Activated naive CD8-positive, alpha-beta T cell treated with anti-CD3 and anti-CD28 coated beads, Interleukin-2, amount 10 ng/mL, durations not matched to agents 7 days and 5 days (primary cell): ENCODE measurements at regions not wholly inside any gene's neighbourhood (a gene's known extent, or its start where the extent isn't known, plus 50 kb on each side); places are given as distances from the start of the nearest gene placed in this dataset.
"Not testable (repeated sequence)": the region's sequence is repeated elsewhere in the genome, so short reads cannot be mapped to it uniquely, and the experiment has no call there.

ENCODE experiments used
- ATAC-seq: fragments of 150-1000 bp; cut with Tn5 transposase; one replicate; pipeline ENCODE4 v1.10.0; 2021; ENCODE audit warnings: low read depth, moderate library complexity
- POLR2A ChIA-PET: fragments of 350-600 bp; sonication (Branson Sonifier 250); formaldehyde crosslinking; loops from one replicate; lab custom pipeline; 2021; ENCODE audit warnings: antibody characterized with exemption; lab: Charles Lee
- DNase-seq: peaks from one replicate; pipeline ENCODE4 v3.0.0; 2021
- H3K27ac Mint-ChIP-seq: one replicate; pipeline ENCODE4 v1.8.0; 2022; ENCODE audit warnings: mild to moderate bottlenecking, mixed read lengths
- H3K27me3 Mint-ChIP-seq: one replicate; pipeline ENCODE4 v1.8.0; 2022; ENCODE audit warnings: mild to moderate bottlenecking, moderate library complexity, mixed read lengths
- H3K36me3 Mint-ChIP-seq: one replicate; pipeline ENCODE4 v1.8.0; 2021; ENCODE audit warnings: mild to moderate bottlenecking, mixed read lengths
- H3K4me1 Mint-ChIP-seq: one replicate; pipeline ENCODE4 v1.8.0; 2021; ENCODE audit warnings: mixed read lengths
- H3K4me3 Mint-ChIP-seq: one replicate; pipeline ENCODE4 v1.8.0; 2022; ENCODE audit warnings: mild to moderate bottlenecking, moderate library complexity, mixed read lengths
- H3K9me3 Mint-ChIP-seq: one replicate; pipeline ENCODE4 v1.8.0; 2021; ENCODE audit warnings: mixed read lengths

DNA sequence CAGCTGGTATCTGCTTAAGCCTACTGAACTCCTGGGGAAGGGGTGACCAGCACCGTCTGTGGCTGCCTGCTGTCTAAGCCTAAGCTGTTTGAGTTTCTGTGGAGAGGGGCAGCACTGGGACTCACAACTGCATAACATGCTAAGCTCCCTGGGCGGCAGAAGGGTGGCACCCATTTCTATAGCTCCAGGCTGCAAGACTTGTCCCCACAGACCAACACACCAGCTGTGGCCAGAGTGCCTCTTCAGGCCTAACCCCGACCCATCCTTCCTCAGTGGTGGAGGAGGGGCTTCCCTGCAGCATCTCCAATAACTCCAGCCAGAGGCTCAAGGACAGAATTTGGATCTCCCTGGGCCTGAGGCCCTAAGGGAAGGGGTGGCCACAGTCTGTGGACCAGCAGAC, 464.1 kb downstream of the SEMA3D start:
- H3K27ac Mint-ChIP-seq, result no peak overlapping the region
- H3K36me3 Mint-ChIP-seq, result no peaks in the 10 kb centered on the region
- DNase-seq, result no peak
- H3K27me3 Mint-ChIP-seq, result no peaks in the 10 kb centered on the region
- H3K4me1 Mint-ChIP-seq, result no peaks in the 10 kb centered on the region
- no peak overlapping the region for H3K4me3 Mint-ChIP-seq
- no peaks in the 10 kb centered on the region for H3K9me3 Mint-ChIP-seq
- ATAC-seq, result no peak
- POLR2A ChIA-PET, result no interaction called here

DNA sequence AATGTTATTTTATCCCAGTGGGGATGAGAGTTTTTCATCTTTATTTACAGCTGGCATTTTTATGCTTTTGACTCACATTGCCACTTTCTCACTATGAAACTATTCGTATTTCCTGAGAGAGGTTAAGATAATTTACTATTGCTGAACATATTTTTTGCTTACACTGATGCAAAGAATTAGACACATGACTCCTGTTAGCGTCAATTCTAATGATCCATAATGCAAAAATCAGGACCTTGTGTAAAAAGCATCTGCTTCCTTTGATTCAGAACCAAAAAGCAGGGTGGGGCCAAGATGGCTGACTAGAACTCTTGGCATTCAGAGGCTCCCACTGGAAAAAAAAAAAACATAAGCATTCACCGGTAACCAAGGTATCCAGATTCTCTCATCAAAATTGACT, 464.8 kb downstream of the SEMA3D start:
- no peaks in the 10 kb centered on the region for H3K4me1 Mint-ChIP-seq
- ATAC-seq, result no peak
- no peaks in the 10 kb centered on the region for H3K36me3 Mint-ChIP-seq
- H3K9me3 Mint-ChIP-seq, result no peaks in the 10 kb centered on the region
- POLR2A ChIA-PET, result no interaction called here
- H3K27me3 Mint-ChIP-seq, result no peaks in the 10 kb centered on the region
- DNase-seq, result no peak
- H3K4me3 Mint-ChIP-seq, result no peak overlapping the region
- no peak overlapping the region for H3K27ac Mint-ChIP-seq

DNA sequence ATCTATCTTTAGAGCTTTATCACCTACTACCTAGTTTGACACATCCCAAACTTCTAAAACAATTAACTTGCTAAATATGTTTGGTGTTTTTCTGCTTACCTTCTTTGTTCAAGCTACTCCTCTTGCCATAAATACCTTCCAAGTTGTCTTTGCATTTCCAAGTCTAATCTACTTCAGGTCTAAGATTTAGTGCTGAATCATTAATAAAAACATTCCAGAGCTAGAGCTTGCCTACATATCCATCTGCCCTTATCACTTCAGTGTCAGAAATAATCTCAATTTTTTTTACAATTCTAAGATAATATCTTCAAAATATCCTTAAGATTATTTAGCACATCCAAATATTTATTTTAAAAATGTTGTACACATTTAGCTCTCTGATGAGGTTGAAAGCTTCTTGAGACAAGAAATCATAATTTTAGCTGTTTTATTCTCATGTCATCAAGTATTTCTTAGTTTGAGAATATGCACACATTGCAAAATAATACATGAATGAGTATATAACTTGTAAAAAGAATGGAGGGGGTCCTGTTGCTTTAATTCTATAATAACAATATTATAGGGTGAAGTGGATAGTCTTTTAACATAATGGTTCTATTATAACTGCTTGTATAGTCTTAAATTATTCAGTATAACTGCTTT, 466.3 kb downstream of the SEMA3D start:
- no peak for DNase-seq
- Mint-ChIP-seq H3K36me3 (no peaks in the 10 kb centered on the region), H3K4me3 (no peak overlapping the region), H3K27me3 (no peaks in the 10 kb centered on the region), H3K27ac (no peak overlapping the region), H3K4me1 (no peaks in the 10 kb centered on the region), H3K9me3 (no peaks in the 10 kb centered on the region)
- ATAC-seq, result no peak
- POLR2A ChIA-PET, result no interaction called here

DNA sequence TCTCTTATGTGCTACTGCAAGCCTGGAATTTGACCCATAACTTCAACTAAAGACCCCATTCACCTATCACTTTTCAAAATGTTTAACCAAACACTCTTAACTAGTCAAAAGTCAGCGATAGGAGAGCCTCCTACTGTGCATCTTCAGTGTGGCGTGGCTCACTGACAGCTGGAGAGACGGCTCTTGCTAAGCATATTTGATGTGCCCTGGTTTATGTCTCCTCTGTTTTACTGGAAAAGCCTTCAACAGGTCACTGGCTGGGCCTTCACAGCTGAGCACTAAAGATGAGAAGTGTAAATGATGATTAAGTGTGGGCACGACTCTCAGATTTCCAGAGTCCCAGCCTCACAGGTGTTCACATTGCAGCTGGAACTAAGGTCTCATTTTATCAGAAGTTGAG, 472.1 kb downstream of the SEMA3D start:
- POLR2A ChIA-PET, result no interaction called here

DNA sequence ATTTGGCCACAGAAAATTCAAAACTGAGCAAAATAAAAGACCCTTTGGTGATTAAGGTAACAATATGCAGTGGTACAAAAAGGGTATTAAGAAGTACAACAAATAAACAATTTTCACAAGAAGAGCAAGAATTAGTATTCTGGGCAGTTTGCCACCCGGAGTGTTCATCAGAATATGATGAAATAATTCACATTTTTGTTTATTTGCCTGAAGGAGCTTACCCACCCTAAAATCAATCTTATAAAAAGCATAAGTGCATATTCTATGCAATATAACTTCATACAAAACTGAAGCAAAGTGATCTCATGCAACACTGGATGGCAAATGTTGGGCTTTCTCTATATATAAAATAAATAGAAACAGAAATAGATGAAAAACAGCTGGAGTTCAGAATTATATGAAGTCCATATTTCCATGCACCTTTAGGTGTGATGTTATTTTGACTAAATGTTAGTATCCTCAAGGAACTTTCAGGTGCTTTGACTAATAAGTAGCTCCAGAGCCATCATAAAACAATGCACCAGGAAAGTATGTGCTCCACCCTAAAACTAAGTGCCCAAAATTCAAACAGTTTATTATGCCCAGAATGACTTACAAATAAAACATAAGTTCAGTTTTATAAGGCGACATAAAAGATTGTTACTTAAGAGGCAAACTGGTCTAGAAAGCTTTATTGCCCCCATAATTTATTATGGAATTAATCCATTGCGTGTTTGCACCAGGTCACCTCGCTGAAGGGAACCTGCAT, 474.3 kb downstream of the SEMA3D start:
- no peak for ATAC-seq

More for the DNA sequence above, 472.1 kb downstream of the SEMA3D start:
- H3K27me3 Mint-ChIP-seq, result no peaks in the 10 kb centered on the region
- ATAC-seq (no peak), DNase-seq (no peak)
- no peak overlapping the region for H3K4me3 Mint-ChIP-seq
- no peaks in the 10 kb centered on the region for H3K4me1 Mint-ChIP-seq
- no peaks in the 10 kb centered on the region for H3K36me3 Mint-ChIP-seq
- no peak overlapping the region for H3K27ac Mint-ChIP-seq
- no peaks in the 10 kb centered on the region for H3K9me3 Mint-ChIP-seq

DNA sequence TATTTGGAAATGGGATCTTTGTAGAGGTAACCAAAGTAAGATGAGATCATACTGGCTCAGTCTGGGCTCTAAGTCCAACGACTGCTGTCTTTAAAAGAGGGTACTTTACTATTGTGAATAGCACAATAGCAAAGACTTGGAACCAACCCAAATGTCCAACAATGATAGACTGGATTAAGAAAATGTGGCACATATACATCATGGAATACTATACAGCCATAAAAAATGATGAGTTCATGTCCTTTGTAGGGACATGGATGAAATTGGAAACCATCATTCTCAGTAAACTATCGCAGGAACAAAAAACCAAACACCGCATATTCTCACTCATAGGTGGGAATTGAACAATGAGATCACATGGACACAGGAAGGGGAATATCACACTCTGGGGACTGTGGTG, 476.3 kb downstream of the SEMA3D start:
- ATAC-seq, H3K36me3 Mint-ChIP-seq, H3K9me3 Mint-ChIP-seq, H3K4me3 Mint-ChIP-seq, H3K4me1 Mint-ChIP-seq, DNase-seq, H3K27me3 Mint-ChIP-seq, POLR2A ChIA-PET, H3K27ac Mint-ChIP-seq: not testable (repeated sequence)

More for the DNA sequence above, 474.3 kb downstream of the SEMA3D start:
- Mint-ChIP-seq H3K36me3 (no peaks in the 10 kb centered on the region), H3K4me3 (no peak overlapping the region), H3K9me3 (no peaks in the 10 kb centered on the region), H3K4me1 (no peaks in the 10 kb centered on the region), H3K27me3 (no peaks in the 10 kb centered on the region), H3K27ac (no peak overlapping the region)
- no peak for DNase-seq
- POLR2A ChIA-PET, result no interaction called here

DNA sequence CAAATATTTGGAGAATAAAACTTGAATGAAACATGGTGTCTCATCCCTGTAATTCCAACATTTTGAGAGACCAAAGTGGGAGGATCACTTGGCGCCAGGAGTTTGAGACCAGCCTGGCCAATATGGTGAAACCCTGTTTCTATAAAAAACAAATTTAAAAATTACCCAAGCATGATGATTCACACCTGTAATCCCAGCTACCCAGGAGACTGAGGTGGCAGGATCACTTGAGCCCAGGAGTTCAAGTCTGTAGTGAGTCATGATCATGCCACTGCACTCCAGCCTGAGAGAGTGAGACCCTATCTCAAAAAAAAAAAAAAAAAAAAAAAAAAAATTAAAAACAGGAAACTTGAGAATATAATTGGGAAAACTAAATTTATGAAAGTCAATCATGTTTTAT, 481.1 kb downstream of the SEMA3D start:
- no peaks in the 10 kb centered on the region for H3K9me3 Mint-ChIP-seq
- H3K4me1 Mint-ChIP-seq, result no peaks in the 10 kb centered on the region
- no peaks in the 10 kb centered on the region for H3K36me3 Mint-ChIP-seq
- no peak overlapping the region for H3K4me3 Mint-ChIP-seq
- no peaks in the 10 kb centered on the region for H3K27me3 Mint-ChIP-seq
- ATAC-seq (no peak), DNase-seq (no peak)
- POLR2A ChIA-PET, result no interaction called here
- H3K27ac Mint-ChIP-seq, result no peak overlapping the region

DNA sequence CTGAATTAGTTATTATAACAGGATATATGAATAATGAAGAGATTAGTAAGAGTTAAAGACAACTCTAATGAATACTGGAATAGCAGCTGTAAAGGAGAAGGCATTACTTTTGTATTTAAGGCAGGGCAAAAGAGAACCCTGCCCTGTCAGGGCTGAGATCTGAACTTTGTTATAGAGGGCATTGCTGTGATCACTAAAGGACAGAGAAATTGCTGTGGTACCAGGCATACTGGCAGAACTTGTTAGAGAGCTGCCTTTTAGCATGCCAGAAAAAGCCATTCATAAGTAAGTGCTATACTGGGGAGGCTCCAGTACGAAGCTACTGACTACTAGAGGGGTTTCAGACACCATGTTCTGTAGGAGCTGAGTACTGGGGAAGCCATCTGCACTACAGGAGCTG, 481.8 kb downstream of the SEMA3D start:
- Mint-ChIP-seq H3K4me3 (no peak overlapping the region), H3K27ac (no peak overlapping the region), H3K36me3 (no peaks in the 10 kb centered on the region), H3K4me1 (no peaks in the 10 kb centered on the region), H3K9me3 (no peaks in the 10 kb centered on the region), H3K27me3 (no peaks in the 10 kb centered on the region)
- POLR2A ChIA-PET, result no interaction called here
- no peak for DNase-seq
- ATAC-seq, result no peak

DNA sequence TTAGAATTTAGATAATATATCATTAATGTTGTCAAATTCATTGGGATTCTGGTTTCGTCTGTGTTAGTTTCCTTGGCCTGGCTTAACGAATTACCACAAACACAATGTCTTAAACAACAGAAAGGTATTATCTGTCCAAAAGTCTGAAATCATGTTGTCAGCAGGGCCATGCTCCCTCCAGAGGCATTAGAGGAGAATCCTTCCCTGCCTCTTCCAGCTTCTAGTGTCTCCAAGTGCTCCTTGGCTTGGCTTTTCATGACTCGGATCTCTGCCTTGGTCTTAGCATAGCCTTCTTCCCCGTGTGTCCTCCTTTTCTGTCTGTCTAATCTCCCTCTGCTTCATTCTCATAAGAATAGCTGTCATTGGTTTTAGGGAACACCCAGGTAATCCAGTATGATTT, 482.5 kb downstream of the SEMA3D start:
- no peaks in the 10 kb centered on the region for H3K4me1 Mint-ChIP-seq
- no peak overlapping the region for H3K27ac Mint-ChIP-seq
- H3K4me3 Mint-ChIP-seq, result no peak overlapping the region
- H3K27me3 Mint-ChIP-seq, result no peaks in the 10 kb centered on the region
- no peaks in the 10 kb centered on the region for H3K9me3 Mint-ChIP-seq
- no peak for DNase-seq
- POLR2A ChIA-PET, result no interaction called here
- no peak for ATAC-seq
- no peaks in the 10 kb centered on the region for H3K36me3 Mint-ChIP-seq

DNA sequence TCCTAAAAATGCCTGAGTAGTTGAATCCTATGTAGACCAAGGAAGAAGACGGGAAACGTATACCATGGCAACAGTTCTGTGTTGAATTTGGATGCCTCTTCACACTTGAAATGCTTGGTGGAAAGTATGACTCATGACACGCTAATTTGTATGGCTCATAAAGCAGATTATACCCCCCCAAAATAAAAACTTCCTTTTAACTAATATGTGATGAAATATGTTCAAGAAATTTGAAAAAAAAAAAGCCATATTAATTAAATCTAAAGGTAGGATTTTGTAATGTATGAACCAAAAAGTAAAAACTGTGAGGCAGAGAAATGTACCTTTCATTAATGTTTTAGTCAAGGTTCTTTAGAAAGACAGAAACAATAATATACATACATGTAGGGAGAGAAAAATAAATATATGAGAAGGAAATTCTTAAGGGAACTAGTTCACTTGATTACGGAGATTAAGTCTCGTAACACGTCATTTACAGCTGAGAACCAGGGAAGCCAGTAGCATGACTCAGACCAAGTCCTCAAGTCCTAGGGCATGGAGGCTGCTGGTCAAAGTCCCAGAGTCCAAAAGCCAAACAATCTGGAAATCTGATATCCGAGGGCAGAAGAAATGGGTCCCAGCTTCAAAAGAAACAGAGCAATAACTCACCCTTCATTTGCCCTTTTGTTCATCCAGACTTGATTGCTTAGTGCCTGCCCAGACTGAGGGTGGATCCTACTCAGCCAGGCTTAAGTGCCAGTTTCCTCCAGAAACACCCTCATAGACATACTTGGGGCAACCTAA, 485.1 kb downstream of the SEMA3D start:
- no peaks in the 10 kb centered on the region for H3K36me3 Mint-ChIP-seq
- no peaks in the 10 kb centered on the region for H3K27me3 Mint-ChIP-seq
- H3K9me3 Mint-ChIP-seq, result no peaks in the 10 kb centered on the region
- ATAC-seq (no peak), DNase-seq (no peak)
- no peaks in the 10 kb centered on the region for H3K4me1 Mint-ChIP-seq
- POLR2A ChIA-PET, result no interaction called here
- H3K4me3 Mint-ChIP-seq, result no peak overlapping the region
- no peak overlapping the region for H3K27ac Mint-ChIP-seq

DNA sequence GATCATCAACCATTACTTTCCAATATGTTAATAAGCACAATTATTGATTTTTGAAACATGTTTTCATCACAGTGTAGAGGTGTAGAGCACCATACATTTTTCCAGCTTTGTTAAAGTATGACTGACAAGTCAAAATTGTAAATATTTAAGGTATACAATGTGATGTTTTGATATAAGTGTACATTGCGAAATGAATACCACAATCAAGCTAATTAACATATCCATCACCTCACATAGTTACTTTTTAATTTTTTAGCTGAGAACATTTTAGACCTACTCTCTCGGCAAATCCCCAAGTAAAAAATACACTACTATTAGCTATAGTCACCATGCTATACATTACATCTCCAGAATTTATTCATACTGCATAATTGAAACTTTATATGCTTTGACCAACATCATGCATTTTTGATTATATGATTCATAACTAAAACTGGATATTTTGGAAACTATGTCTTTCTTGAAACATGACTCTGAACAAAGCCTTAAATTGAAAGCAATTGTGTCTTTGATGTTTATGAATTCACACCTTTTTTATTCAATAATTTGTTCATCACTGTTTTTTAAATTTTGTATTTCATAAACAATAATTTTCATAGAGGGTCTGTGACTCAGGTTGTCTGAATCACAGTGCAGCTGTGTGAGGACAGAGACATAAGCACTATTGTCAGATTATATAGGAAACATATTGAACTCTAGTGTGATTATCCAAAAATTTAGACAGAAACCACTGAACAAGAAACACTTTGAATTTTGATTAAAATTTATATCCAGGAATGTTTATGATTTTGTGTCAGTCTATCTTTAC, 486.1 kb downstream of the SEMA3D start:
- no peaks in the 10 kb centered on the region for H3K36me3 Mint-ChIP-seq
- no peaks in the 10 kb centered on the region for H3K9me3 Mint-ChIP-seq
- POLR2A ChIA-PET, result no interaction called here
- H3K4me1 Mint-ChIP-seq, result no peaks in the 10 kb centered on the region
- H3K27me3 Mint-ChIP-seq, result no peaks in the 10 kb centered on the region
- no peak for DNase-seq
- no peak for ATAC-seq
- H3K27ac Mint-ChIP-seq, result no peak overlapping the region
- no peak overlapping the region for H3K4me3 Mint-ChIP-seq

DNA sequence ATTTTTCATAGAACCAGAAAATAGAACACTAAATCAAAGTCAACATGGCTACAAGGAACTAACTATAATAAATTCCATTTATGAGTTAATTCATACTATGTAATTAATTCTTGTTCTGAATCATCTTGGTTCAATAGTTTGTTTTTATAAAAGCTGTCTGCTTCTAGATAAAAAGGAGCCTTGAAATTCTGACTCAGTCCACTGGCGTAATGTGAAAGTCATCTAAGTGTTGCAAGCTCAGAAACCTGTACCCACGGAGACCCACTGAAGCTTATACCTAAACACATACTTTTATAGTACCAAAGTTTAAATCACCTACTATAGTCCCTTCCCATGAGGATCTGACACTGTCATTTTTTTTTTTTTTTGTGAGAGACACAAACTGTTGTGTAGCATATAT, 489.4 kb downstream of the SEMA3D start:
- ATAC-seq (no peak), DNase-seq (no peak)
- POLR2A ChIA-PET, result no interaction called here
- no peaks in the 10 kb centered on the region for H3K36me3 Mint-ChIP-seq
- no peaks in the 10 kb centered on the region for H3K27me3 Mint-ChIP-seq
- H3K9me3 Mint-ChIP-seq, result no peaks in the 10 kb centered on the region
- H3K4me1 Mint-ChIP-seq, result no peaks in the 10 kb centered on the region
- H3K4me3 Mint-ChIP-seq, result no peak overlapping the region
- no peak overlapping the region for H3K27ac Mint-ChIP-seq

DNA sequence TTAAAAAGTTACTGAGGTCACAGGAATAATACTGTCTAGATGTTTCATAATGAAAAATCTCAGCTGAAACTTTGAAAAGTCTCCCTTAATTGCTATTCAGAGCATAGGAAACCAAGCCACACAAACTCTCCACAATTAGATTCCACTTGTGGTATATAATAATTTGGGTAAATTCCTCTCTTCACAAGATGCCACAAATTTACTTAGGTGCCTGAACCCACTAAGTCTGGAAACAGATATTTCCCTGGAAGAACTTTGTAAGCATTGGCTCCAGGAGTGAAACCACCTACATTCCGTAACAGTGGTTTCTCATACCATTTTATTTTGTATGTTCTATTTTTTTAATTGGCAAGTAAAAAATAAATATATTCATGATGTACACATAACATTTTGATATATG, 493.4 kb downstream of the SEMA3D start:
- POLR2A ChIA-PET, result no interaction called here
- Mint-ChIP-seq H3K9me3 (no peaks in the 10 kb centered on the region), H3K4me1 (no peaks in the 10 kb centered on the region), H3K27ac (no peak overlapping the region), H3K27me3 (no peaks in the 10 kb centered on the region), H3K4me3 (no peak overlapping the region), H3K36me3 (no peaks in the 10 kb centered on the region)
- ATAC-seq (no peak), DNase-seq (no peak)
